ENCODE measurements at regions not wholly inside any gene's neighbourhood (a gene's known extent, or its start where the extent isn't known, plus 50 kb on each side); places are given as distances from the start of the nearest gene placed in this dataset.

DNA sequence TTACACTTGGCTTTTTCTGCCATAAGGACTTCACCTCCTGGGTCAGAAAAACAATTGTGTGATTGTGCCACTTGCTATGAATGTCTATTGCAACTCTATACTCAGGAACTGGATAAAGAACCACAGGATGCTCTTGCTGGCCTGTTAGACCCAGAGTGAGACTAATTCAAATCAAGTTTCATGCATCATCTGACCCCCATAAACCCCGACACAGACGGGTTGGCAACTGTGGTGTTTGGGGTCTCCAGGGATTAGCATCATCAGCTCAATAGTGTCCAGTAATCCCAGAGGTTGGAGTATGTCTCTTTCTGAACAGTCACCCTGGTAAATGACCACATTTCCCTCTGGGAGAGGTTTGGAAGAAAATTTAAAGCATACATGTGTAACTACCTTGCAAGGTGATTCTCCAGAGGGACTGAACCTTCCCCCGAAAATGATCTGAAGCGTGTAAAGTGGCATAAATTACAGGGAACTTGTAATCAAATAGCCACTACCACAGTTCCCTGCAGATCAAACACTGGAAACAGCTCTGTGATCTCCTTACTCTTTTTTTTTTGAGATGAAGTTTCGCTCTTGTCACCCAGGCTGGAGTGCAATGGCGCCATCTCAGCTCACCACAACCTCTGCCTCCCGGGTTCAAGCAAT lies 1097.6 kb downstream of the TBC1D22A start:
- no peak for FAIRE-seq
- DNase-seq (ENCODE audit: insufficient read length, low spot score): no peak
- TF ChIP-seq, protein P1, sequence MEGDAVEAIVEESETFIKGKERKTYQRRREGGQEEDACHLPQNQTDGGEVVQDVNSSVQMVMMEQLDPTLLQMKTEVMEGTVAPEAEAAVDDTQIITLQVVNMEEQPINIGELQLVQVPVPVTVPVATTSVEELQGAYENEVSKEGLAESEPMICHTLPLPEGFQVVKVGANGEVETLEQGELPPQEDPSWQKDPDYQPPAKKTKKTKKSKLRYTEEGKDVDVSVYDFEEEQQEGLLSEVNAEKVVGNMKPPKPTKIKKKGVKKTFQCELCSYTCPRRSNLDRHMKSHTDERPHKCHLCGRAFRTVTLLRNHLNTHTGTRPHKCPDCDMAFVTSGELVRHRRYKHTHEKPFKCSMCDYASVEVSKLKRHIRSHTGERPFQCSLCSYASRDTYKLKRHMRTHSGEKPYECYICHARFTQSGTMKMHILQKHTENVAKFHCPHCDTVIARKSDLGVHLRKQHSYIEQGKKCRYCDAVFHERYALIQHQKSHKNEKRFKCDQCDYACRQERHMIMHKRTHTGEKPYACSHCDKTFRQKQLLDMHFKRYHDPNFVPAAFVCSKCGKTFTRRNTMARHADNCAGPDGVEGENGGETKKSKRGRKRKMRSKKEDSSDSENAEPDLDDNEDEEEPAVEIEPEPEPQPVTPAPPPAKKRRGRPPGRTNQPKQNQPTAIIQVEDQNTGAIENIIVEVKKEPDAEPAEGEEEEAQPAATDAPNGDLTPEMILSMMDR (IDR thresholded peaks at IDR 0.05; ENCODE audit: insufficient read depth, missing control alignments): no peak

DNA sequence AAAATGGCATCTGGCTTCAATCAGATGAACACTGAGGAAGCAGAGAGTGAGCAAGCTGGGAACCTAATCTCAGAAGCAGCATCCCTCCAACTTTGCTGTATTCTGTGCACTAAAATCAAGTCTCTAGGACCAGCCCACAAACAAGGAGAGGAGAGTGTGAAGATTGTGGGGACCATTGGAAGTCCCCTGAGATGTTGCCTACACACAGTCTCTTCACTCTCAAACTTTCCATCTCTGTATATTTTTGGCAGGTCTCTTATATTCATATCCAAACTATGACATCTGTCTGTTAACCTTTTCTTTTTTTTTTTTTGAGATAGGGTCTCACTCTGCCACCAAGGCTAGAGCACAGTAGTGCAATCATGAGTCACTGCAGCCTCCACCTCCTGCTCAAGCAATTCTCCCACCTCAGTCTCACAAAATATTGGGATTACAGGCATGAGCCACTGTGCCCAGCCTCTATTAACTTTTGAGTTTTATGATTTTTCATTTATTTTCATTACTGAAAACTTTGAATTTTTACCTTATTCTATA lies 1096.4 kb downstream of the TBC1D22A start:
- DNase-seq (ENCODE audit: insufficient read length, low spot score) (no peak), FAIRE-seq (no peak)
- TF ChIP-seq, protein P1 (IDR thresholded peaks at IDR 0.05; ENCODE audit: insufficient read depth, missing control alignments): no peak

DNA sequence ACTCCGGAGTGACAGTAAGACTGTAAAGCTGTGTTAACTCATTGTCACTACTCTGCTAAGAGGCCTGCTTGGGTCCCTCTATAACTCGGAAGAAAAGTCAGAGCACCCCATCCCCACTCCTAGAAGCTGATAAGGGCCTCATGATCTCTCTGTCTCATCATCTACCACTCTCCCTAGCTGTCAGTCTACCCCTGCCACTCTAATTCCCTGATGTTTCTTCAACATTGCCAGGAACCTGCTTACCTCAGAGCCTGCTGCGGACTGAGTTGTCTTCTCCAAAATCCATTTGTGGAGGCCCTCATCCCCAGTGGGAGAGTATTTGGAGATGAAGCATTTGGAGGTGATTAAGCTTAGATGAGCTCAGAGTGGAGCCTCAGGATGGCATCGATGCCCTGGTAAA lies 1092.2 kb downstream of the TBC1D22A start:
- TF ChIP-seq, protein P1 (IDR thresholded peaks at IDR 0.05; ENCODE audit: insufficient read depth, missing control alignments): no peak
- DNase-seq (ENCODE audit: insufficient read length, low spot score) (no peak), FAIRE-seq (no peak)

DNA sequence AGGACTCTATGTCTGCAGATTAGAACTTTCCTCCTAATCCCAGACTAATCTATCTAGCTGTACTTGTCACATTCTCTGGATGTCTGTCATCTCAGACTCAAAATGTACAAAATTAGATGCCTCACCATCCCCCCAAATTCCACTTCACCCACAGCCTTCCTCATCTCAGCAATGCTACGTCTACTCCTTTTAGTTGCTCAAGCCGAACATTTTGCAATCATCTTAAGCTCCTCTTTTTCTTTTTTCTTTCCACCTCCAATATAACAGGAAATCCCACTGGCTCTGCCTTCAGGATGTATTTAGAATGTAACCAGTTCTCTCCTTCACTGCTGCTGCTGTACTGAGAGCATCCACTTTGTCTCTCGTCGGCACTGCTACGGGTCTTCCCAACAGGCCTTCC lies 1091.8 kb downstream of the TBC1D22A start:
- no peak for FAIRE-seq
- DNase-seq (ENCODE audit: insufficient read length, low spot score): no peak
- TF ChIP-seq, protein P1 (IDR thresholded peaks at IDR 0.05; ENCODE audit: insufficient read depth, missing control alignments): no peak

DNA sequence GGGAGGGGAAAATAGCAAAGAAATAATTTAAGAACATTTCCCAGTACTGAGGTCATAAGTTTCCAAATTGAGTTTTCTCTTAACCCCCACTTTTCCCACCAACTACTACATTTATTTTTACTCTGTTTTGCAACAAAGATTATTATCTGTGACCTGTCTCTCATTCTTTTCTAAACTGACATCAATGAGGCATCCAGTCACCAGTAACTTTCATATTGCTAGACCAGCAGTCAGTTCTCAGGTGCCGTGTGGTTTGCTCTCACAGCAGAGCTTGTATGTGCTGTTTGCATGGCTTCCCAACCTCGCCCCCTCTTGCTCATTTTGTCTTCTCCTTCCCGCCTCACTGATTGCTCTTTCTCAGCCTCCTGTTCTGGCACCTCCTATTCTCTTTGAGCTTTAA lies 1091.3 kb downstream of the TBC1D22A start:
- no peak for FAIRE-seq
- TF ChIP-seq, protein P1 (IDR thresholded peaks at IDR 0.05; ENCODE audit: insufficient read depth, missing control alignments): no peak
- DNase-seq (ENCODE audit: insufficient read length, low spot score): no peak

DNA sequence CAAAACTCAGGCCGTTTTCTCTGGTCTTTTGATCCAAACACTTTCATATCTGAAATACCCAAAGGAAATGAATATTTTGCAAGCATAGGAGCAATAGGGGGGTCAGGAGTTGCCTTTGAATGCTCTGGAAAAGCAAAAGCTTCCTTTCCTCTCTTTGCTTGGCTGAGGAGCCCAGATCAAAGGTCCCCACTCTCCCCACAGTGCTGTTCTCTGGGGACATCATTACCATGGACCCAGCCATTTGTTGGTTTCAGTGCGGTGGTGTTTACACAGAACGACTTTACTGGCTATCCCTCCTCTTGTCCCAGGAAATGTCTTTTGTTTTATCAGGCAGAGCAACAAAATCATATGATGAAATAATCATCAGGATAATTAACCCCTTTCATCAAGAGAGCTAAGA lies 1089.1 kb downstream of the TBC1D22A start:
- no peak for FAIRE-seq
- DNase-seq (ENCODE audit: insufficient read length, low spot score): no peak
- TF ChIP-seq, protein P1 (IDR thresholded peaks at IDR 0.05; ENCODE audit: insufficient read depth, missing control alignments): no peak

DNA sequence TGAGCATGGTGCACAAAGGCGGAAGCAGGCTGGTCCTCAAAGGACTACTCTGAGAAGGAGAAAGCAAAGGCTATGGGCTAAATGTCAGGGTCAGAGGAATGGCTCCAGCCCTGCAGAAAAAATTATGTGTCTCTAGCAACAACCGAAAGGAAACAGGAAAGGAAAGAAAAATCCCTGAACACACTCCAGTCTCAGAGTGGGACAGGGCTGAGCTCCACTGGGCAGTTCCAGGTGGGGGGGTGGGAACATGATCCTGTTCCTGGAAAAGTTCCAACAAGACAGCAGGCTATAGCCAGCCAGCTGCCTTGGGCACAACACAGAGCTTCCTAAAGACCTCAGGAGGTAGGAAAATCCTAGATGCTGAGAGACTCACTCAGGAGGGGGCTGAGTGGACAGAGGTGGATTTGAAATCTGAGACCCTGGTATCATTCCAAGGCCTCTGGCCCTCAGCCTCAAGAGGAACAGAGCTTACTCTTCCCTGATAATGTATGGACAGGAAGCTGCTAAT lies 1088.2 kb downstream of the TBC1D22A start:
- no peak for FAIRE-seq

More for the DNA sequence above, 1088.2 kb downstream of the TBC1D22A start:
- TF ChIP-seq, protein P1 (IDR thresholded peaks at IDR 0.05; ENCODE audit: insufficient read depth, missing control alignments): no peak
- no peak for DNase-seq (ENCODE audit: insufficient read length, low spot score)

Measured in D721Med (cell line).